GM18858 (cell line): ENCODE measurements at regions not wholly inside any gene's neighbourhood (a gene's known extent, or its start where the extent isn't known, plus 50 kb on each side); places are given as distances from the start of the nearest gene placed in this dataset.
"Not testable (repeated sequence)": the region's sequence is repeated elsewhere in the genome, so short reads cannot be mapped to it uniquely, and the experiment has no call there.

Experiments
- ATAC-seq: cut with Tn5 transposase; IDR thresholded peaks from one replicate; pipeline ENCODE4 v1.9.1; 2021; ENCODE audit not compliant: unreplicated experiment

GRCh38 chr12:74334780-74335179 lies 202.9 kb upstream of the ATXN7L3B start:
- no peak for ATAC-seq

DNA sequence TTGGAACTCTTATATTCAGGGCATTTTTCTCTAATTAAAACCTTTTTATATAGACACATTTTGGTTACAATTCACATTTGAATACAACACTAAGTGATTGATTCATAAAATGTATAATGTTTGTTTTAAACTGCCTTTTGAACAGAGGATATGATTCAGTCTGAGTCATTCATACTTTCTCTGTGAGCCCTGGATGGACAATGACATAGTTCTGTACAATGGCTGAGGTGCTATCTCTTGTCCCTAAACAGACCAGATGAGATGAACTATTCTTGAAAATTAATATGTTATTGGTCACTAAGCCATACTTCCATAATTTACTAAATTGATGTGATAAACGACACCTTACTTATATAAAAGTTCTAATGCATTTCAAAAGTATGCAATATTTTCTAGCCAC lies 199.7 kb upstream of the ATXN7L3B start:
- no peak for ATAC-seq

- no peak for ATAC-seq
Observed at GRCh38 chr12:74339211-74339610, 198.4 kb upstream of the ATXN7L3B start.

- ATAC-seq: no peak
Observed at GRCh38 chr12:74349925-74350324, 187.7 kb upstream of the ATXN7L3B start.

- peak; percentile 90 for ATAC-seq
Observed at GRCh38 chr12:74365178-74365964, 172.3 kb upstream of the ATXN7L3B start.

GRCh38 chr12:74370608-74371216 lies 166.9 kb upstream of the ATXN7L3B start:
- no peak for ATAC-seq

GRCh38 chr12:74379114-74379513 lies 158.5 kb upstream of the ATXN7L3B start:
- no peak for ATAC-seq

- no peak for ATAC-seq
Observed at GRCh38 chr12:74381958-74382357, 155.7 kb upstream of the ATXN7L3B start.

GRCh38 chr12:74382983-74383382 lies 154.7 kb upstream of the ATXN7L3B start:
- ATAC-seq: no peak

GRCh38 chr12:74391283-74391682 lies 146.4 kb upstream of the ATXN7L3B start:
- no peak for ATAC-seq

DNA sequence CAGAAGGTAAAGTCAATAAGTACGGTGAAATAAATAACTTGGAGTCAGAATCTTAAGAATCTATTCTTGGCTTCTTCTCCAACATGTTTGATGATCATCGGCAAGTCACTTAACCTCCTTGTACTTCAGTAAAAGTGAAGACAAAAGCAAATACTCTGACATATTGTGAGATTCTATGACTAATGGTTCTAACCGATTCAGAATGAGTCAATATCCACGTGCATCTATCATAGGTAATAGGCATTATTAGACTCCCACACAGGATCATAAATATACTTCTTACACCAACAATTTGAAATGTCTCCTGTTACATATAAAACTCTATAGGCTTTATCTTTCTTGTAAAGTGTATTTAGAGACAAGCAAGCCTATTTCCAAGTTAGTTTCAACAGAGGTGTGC lies 144.4 kb upstream of the ATXN7L3B start:
- no peak for ATAC-seq

DNA sequence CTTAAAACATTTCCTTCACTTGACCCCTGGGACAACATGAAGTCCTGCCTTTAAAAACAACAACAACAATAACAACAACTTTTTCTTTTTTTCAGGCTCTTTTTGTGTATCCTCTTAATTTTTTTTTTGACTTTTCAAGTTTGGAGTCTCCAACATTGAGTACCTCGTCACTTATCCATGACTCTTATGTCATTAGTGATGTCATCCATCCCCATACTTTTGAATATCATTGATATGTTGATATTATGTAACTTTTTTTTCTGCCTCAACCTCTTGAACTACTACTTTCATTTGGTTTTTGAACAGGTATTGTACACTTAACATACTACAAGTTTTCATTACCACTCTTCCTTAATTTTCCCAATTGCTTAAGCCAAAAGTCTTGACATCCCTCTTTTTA lies 143.0 kb upstream of the ATXN7L3B start:
- no peak for ATAC-seq

GRCh38 chr12:74401035-74401434 lies 136.6 kb upstream of the ATXN7L3B start:
- no peak for ATAC-seq

- ATAC-seq: no peak
Observed at GRCh38 chr12:74401966-74402365, 135.7 kb upstream of the ATXN7L3B start.

- ATAC-seq: not testable (repeated sequence)
Observed at GRCh38 chr12:74403221-74403470, 134.5 kb upstream of the ATXN7L3B start.

DNA sequence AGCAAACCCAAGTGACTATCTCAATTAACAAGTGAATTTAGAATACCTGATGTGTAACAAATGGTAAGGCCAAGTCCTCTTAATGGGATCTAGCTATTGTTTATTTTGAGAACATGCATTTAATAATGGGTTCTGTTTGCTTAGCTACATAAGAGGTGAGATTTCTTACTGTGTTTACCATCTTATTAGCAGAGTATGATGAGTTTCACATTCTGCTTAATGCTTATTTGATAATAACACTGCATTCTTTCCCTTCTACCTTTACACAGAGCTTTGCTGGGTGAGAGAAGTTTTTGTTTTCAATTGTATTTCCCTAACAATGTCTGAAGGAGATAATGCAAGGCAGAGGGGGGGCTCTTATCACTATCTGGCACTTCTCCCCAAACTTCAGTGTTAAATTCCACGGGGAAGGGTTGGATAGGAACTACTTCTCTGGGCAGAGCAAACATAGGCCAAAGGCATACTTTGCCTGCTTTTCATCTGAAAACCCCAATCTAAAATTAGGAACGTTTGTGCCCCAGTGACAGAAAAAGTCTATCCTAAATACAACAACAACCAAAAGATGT lies 129.0 kb upstream of the ATXN7L3B start:
- ATAC-seq: no peak

- ATAC-seq: no peak
Observed at GRCh38 chr12:74412606-74413230, 124.9 kb upstream of the ATXN7L3B start.

- peak; percentile 84 for ATAC-seq
Observed at GRCh38 chr12:74415633-74416032, 122.0 kb upstream of the ATXN7L3B start.

GRCh38 chr12:74418573-74418972 lies 119.1 kb upstream of the ATXN7L3B start:
- no peak for ATAC-seq

GRCh38 chr12:74424778-74425177 lies 112.9 kb upstream of the ATXN7L3B start:
- no peak for ATAC-seq

DNA sequence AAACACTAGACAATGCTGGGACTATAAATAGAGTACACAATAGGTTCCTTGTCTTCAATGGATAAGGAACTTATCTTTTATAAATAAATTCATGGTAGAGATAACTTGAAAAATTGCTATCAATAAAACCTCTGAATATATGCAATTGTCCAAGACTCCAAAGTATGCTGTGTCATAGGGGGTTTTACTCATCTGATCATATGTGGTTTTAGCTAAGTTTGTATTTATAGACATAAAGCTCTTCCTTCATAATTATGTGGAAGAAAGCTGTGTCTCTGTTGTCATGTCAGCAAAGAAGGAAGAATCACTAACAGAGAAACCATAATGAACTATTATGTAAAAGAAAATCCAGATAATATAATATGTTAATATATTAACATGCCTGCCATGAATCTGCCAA lies 111.5 kb upstream of the ATXN7L3B start:
- no peak for ATAC-seq

GRCh38 chr12:74429535-74429934 lies 108.1 kb upstream of the ATXN7L3B start:
- no peak for ATAC-seq
